Prostate gland (tissue), 2 donors: ENCODE measurements at regions not wholly inside any gene's neighbourhood (a gene's known extent, or its start where the extent isn't known, plus 50 kb on each side); places are given as distances from the start of the nearest gene placed in this dataset.

Source experiments
- POLR2A ChIP-seq: fragments of 450-650 bp; IDR thresholded peaks from one replicate; pipeline ENCODE4 v1.6.1; 2016; ENCODE audit warnings: antibody characterized with exemption, mild to moderate bottlenecking
- POLR2AphosphoS5 ChIP-seq: sonication (generic); formaldehyde crosslinking; IDR thresholded peaks from one replicate; pipeline ENCODE4 v1.6.1; 2017; ENCODE audit warnings: antibody characterized with exemption
- TF ChIP-seq, protein P1 (sequence below), 4 experiments: fragments of 200-600 bp in 2 of 4; fragments of 450-650 bp in 2 of 4; sonication (generic) in 2 of 4; IDR thresholded peaks; 1 replicate in 3 of 4; 2 replicates in 1 of 4; pipeline ENCODE4 v1.5.1; 2016 to 2019; ENCODE audit warnings: antibody characterized with exemption in 4 of 4, mild to moderate bottlenecking in 2 of 4, moderate library complexity in 2 of 4

DNA sequence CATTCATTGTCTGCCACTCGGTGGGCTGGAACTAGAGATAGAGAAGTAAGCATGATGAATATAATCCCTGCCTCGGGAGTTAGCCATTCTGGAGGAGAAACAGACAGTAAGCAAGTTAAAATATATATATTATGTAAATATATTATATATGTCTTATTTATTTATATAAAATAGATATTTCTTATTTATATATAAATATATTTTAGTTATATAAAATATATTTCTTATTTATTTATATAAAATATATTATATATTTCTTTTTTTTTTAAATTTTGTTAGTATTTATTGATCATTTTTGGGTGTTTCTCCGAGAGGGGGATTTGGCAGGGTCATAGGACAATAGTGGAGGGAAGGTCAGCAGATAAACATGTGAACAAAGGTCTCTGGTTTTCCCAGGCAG is 78.1 kb upstream of the TBX5 start:
- TF ChIP-seq, protein P1, sequence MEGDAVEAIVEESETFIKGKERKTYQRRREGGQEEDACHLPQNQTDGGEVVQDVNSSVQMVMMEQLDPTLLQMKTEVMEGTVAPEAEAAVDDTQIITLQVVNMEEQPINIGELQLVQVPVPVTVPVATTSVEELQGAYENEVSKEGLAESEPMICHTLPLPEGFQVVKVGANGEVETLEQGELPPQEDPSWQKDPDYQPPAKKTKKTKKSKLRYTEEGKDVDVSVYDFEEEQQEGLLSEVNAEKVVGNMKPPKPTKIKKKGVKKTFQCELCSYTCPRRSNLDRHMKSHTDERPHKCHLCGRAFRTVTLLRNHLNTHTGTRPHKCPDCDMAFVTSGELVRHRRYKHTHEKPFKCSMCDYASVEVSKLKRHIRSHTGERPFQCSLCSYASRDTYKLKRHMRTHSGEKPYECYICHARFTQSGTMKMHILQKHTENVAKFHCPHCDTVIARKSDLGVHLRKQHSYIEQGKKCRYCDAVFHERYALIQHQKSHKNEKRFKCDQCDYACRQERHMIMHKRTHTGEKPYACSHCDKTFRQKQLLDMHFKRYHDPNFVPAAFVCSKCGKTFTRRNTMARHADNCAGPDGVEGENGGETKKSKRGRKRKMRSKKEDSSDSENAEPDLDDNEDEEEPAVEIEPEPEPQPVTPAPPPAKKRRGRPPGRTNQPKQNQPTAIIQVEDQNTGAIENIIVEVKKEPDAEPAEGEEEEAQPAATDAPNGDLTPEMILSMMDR (IDR thresholded peaks at IDR 0.05), result no peak
- TF ChIP-seq POLR2A (no peak), POLR2AphosphoS5 (no peak)
